Globus pallidus (tissue), 1 donor: ENCODE measurements at regions not wholly inside any gene's neighbourhood (a gene's known extent, or its start where the extent isn't known, plus 50 kb on each side); places are given as distances from the start of the nearest gene placed in this dataset.

Experiments used
- DNase-seq: peaks from one replicate; pipeline ENCODE4 v3.0.0-alpha.2; 2015; ENCODE audit warnings: low spot score

DNA sequence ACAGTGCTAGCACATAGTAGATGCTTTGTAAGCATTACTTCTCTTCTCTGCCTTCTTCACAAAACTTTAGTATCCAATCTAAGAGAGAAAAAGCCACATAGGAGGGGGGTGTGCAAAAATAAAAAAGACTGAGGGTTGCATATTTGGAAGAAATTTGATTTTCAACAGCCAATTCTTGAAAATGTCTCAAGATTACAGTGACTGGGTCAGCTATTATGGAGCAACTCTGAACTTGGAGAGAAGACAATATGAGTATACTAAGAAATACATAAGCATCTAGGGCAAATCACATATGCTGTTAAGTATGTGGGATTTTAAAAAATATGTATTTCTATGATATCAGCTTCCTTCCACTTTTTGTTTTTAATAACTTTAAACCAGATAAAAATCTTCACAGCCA is 196.6 kb upstream of the GOLIM4 start:
- no peak for DNase-seq

DNA sequence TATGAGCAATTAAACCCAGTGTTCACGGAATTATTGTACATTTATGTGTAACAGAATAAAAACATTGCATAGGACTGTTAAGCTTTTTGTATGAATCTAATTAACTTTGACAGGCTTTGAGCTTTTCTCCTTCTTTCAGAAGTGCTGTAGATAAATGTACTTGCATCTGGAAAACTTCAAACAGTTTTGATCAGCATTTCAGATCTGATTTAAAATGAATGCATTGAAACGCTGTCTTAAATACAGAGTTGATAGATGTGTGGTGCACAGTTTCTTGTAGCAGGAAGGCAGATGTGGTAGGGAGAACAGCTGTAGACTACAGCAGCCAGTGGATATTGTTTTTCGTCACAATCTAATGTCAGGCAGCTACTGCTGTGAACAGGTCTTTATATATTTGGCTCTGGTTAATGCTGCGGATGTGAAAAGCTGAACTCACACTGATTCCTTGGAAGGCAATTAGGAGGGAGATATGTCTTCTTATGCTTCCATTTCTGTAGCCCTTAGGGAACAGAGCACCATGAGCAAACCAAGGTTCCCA is 193.8 kb upstream of the GOLIM4 start:
- DNase-seq: no peak

DNA sequence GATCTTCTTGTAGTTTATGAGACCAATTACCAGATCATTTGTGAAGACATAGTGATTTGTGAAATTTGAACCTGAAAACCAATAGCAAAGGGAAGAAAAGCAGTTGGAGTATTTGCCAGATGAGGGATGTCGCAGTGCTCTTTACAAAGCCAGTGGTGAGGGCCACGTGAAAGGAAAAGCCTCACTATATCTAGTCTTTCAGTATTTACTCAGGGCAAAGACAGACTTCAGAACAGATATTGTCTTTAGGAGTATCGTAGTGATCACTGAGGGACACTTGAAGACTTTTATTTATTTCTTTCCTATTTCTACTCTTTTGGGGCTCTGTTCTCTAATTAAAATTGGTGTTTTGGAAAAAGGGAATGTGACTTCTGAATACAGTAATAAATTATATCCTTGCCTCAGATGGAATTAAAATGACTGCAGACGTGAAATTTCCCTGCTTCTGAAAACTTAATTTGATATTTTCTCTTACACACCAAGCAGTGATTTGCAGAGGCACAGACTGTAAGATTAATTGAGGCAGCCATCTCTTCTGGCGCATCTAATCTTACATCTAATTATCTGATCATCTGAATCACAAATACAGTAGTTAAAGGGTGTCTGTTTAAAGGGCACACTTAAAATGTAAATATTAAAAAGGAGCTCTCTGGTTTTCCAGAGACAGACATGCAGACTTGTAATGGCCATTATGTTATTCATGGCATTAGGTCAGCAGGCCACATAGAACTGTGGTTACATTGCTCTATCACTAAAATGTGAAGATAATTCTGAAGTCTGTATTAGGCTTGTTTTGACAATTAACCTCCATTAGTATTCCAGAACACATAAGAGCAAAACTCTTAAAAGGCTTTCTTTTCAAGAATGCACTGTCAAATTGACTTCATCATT is 193.0 kb upstream of the GOLIM4 start:
- DNase-seq: no peak

DNA sequence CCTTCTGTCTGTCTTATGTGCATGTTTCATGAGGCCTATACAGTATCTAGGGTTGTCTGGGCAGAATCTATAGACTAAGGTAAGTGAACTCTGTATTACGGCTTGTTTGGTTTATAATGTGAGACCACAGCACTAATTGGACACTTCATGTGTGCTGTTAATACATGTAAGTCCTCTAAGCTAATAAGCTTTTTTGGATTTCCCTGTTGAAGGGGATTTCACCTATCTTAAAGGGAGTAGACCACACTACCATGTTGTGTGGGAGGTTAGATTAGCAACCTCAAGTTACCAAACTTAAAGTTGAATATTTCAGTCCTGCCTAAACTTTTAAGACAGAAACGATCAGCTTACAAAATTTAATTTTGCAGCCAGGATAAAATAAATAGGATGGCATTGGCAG is 189.8 kb upstream of the GOLIM4 start:
- DNase-seq: no peak

DNA sequence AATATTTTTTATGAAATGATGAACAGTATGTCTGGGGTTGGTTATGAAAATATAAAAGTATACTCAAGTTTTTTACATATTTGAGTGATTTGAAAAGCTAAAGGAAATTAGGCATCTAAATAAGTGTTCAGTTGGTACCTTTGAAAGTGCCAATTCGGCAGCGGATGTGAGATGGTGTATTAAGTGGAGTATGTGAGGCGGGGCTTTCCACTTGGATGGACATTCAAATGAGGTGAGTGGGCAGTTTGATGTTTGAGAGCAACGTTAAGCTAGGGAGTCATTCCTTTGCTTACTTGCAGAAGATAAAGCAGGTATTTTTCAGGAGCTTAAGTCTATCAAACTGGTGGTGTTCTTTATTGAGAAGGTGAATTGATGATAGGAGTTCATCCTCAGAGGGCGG is 189.0 kb upstream of the GOLIM4 start:
- no peak for DNase-seq

DNA sequence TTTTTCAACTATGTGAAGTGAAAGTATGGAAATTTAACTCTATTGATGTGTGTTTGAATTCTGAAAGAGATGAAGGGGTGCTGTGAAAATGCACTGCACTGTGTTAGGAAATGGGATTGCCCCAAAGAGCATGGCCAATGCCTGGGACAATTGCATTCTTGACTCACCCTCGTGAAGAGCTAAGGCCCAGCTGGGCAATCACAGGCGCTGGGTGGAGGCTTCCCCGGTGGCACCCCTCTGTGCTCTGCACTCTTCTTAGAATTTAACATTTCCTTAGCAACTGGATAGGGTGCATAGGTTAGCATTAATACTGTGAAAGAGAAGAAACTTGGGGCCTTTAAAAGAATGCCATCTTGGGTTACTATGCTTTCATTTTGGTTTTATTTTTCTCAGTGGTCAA is 179.9 kb upstream of the GOLIM4 start:
- DNase-seq: no peak

DNA sequence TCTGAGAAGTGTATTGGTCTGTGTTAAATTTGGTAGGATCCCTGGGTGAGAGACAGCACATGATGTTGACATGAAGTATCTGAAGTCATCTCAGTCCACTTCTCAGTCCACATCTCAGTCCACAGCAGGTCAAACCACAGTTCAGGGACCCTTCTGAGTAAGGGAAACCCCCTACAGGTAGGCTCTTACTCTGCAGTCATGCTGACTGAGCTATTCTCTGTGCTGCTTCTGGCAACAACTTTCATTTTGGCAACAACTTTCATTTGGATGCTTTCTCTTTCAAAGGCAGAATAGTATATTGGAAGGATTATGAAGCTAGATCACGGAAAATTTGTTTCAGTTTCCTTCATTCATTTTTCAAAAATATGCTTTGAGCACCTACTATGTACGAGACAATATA is 178.2 kb upstream of the GOLIM4 start:
- DNase-seq: no peak

DNA sequence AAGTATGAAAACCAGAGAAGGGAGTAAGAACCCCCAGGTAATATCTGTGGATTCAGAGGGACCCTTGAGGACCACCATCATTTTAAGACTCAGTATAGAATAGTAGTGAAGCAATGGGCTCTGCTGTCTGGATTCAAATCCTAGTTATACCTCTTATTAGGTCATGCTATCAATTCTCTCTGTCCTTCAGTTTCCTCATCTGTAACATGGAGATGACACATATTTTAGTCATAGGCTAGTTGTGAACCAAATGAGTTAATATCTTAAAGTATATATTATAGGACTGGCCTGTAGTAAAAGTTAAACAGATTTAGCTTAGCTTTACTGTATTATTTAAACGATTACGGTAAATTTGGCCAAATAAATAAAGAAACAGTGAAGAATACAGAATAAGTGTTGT is 177.3 kb upstream of the GOLIM4 start:
- no peak for DNase-seq

DNA sequence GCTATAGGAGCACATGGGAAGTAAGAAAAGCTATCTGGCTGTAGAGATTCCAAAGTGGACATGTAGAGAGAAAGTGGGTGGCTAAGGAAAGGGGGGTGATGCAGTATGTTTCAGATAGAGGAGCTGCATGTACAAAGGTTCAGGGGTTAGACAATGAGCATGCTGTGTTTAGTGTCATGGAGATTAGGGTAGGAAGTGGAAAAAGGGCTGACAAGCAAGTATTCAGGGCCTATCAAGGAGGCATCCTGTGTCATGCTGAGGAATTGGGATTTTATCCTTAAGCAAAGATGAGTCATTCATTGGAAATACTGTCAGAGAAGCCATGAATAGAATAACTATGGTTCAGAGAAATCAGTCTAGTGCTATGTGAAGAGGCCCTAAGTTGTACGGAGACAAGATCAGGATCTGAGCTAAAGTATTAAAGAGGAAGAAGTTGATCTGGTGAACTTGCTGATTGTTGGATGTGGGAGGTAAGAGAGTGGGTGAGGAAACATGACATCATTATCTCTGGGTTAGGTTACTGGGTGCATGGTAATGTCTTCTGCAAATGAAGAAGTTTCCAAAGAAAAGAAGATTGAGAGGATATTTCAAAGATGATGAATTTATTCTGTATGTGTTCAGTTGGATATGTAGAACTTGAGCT is 176.7 kb upstream of the GOLIM4 start:
- DNase-seq: no peak

DNA sequence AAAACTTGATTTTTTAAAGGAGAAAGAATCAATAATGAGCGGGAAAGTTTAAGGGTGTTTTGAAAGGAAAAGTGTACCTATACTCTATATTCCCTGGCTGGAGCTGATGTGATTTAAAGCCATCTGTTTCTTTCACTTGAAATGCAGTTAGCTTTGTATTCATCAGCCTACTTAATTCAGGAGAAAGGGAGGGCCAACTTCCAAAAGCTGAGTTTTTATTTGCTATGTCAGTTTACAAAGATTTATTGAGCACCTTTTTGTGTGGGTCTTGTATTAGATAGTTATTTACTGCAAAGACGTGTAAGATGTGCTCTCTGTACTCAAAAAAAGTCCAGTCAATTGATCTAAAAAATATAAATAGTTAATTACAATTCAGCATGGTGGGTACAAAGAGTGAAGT is 176.2 kb upstream of the GOLIM4 start:
- DNase-seq: no peak

DNA sequence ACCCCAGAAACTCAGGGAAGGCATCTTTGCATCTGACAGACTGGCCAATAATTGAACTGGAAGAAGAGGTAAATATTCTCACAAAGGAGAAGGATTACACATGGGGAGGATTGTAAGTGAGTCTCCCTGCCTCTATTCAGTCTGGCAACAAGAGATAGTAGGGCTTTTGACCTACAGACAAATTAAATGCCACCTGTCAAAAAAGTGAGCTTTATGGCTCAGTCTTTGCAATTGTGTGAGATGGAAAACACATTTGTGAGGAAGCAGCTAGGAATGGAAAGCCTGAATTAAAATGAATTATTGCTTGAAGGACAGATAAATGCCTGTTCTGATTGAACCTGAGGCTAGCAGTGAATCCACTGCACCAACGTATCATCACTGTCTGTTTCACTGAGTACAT is 173.3 kb upstream of the GOLIM4 start:
- no peak for DNase-seq

DNA sequence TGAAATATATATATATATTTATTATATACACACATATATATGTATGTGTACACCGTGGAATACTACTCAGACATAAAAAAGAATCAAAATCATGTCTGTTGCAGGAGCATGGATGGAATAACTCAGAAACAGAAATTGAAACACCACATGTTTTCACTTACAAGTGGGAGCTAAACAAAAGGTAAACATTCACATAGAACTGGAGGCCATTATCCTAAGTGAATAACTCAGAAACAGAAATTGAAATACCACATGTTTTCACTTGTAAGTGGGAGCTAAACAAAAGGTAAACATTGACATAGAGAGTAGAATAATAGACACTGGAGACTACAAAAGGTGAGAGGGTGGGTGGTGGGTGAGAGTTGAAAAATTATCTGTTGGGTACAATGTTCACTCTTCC is 171.5 kb upstream of the GOLIM4 start:
- no peak for DNase-seq

DNA sequence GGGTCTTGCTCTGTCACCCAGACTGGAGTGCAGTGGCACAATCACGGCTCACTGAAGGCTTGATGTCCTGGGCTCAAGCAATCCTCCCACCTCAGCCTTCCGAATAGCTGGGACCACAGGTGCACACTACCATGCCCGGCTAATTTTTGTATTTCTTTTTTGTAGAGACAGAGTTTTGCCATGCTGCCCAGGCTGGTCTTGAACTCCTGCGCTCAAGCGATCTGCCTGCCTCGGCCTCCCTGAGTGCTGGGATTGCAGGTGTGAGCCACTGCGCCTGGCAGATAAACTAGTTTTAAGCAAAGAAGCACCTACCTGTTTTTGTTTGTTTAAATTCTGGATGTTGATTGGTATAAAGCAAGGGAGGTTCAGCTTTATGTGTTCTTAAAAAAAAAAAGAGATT is 170.6 kb upstream of the GOLIM4 start:
- no peak for DNase-seq

DNA sequence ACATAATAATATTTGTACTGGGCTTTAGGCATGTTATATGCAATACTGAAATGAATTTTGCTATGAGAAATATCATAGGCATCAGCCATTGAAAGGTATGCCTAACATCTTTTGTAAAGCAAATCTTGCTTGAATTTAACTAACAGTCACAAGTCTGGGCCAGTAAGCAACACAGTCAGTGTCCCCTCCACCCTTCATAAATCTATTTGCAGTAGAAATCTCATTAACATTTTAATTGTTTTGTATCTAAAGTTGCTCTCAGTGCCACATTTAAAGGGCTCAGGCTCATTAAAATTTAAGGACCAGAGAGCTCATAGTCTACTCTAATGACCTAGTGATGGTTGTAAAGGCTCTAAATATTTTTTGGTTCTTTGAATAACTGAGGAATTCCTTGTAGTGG is 167.2 kb upstream of the GOLIM4 start:
- no peak for DNase-seq

DNA sequence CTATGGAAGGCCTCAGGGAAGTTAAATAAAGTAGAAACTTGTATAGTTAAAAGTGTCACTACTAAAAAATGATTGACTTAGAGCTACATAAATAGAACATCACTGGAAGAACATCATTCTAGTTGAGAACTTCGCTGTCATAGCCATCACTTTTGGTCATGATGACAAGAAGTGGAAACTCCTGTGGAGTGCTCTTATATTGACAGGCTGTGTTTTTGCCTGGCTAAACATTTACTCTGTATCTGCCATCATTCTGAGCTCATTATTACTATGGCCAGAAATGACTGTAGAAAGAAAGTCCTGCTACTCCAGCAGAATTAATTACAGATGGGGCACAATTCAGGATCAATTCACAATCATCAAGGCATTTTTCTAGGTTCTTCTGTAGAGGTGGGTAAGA is 165.1 kb upstream of the GOLIM4 start:
- no peak for DNase-seq

DNA sequence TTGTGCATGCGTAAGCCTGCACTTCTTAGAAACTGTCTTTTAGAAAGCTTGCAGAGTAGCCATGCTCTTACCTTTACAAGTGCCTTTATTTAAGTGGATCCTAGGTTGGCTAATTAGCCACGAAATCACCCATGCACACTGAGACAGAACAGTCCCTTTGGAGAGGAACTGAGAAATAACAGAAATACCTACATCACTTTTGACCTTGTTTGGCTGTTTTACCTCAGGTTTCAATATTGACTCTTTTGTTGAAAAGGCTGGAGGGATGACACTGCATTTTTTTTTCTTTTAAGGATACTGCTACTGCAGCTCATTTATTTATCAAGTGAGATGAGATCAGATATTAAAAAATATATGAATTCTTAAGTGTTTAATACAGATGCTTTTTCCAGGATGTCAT is 155.6 kb upstream of the GOLIM4 start:
- DNase-seq: no peak

DNA sequence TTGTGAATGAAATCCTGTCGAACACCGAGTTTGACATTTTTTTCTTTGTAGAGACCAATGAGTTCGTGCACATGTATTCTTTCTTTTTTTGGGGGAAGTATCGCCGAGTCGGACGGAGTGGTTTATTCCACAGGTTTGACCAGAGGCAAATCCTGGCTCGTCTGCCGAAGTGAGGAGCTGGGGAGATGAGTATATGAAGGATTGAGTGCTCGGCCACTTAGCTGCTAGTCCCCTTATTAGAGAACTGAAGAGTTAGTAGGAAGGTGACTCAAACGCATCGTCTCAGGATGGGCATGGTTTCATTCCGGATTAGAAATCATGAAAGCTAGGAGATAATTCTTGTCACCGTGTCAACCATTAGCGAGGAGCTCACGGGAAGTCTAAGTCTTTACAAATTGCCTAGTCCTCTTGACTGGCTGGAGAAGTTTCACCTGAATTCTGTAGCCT is 154.7 kb upstream of the GOLIM4 start:
- no peak for DNase-seq

DNA sequence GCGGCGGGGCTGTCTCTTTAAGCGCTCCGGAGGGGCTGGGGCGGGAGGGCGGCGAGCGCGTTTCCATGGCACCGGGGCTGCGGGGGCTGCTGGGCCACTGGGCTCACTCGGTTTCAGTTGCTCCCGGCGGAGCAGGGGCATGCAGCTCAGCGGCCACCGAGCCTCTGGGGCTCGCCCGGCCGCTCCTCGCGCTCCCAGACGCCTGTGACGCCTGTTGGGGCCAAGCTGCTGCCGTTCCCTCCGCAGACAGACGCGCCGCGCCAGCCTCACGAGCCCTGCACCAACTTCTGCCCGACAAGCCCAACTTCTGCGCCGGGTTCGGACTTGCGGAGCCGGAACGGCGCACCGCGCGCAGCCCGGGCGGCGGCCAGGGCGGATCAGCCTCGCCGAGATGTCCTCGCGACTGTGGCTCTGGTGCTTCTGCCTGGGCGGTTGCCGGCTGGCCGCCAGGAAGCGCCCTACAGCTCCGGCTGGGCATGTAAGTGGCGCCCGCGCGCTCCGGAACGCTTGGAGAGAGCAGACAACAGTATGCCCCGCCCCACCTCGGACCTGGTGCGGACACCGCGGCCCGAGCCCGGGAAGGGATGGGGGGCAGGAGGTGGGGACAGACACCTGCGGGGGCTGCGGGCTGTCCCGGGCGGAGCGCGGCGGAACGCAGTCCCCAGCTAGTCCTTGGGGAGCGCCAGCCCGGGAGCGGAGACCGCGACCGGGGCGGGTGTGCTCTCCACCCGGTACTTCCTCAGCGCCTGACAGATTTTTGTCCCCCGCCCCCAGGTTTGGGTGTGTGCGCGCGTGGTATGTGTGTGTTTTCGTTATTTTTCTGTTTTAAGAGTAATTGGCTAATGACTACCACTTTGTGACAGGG is 154.1 kb upstream of the GOLIM4 start:
- peak; percentile 42 for DNase-seq

DNA sequence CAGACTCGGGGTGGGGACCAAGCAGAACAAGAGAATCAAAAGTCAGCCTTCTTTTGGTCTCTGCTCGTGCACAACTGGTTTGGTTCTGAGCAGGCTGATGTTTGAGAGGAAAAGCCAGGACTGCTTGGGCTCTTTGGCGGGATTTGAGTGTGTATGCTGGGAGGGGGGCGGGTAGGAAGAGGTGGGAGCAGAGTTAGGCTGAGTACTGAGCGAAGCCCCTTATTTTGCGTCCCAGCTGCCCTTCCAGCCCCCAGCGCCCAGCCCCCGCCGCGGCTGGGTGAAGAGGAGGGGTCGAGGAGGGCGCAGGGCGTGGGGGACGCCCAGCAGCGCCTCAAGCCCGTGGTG is 153.5 kb upstream of the GOLIM4 start:
- DNase-seq: no peak

DNA sequence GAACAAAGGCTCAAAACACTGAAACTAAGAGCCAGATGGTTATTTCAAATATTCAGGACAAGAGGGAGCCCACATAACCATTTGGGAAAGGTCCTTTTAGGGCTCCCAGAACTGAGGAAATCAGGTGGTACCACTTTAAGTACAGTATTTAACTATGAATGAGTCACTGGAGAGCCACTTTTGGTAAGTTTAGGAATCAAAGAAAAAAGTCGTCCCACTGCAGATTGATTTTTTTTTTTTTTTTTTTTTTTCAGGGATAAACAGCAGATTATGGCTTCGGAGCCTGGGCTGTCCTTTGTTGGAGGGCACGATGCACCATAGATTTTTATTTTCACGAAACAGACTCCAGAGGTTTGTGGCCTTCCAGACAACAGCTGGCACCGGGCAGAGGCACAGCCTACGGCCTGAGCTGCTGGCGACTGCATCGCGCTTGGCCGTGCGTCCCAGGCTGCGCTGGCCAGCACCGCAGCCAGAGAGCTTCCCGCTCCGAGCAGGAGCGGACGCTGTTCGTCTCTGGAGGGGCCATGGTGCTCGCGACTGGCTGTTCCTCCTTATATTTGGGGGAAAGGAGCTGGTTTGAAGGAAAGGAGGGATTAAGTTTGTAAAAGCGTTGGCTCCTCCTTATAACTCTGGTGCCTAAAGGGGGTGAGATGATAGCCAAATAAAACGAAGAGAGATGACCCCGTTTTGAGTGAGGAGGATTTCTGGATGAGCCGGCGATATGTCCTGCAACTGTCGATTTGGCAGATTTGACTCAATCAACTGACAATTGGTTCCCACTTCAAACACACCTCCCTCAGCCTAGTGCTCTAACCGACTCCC is 152.9 kb upstream of the GOLIM4 start:
- DNase-seq: peak; percentile 14

DNA sequence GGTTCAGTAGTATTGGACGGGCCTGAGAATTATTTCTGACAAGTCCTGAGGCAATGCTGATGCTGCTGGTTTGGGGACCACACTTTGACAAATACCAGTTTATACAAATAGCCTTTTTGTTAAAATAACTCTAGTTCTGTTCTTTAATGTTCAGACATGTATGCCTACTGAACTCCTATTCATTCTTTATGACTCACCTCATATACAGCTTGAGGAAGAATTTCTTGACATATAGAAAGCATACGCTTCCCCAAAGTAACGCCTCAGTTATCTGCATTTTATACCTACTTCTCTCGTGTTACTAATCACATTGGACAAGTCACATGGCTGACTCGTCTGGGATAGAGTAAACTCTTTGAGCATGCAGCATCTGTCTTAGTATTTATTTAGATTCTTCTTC is 145.4 kb upstream of the GOLIM4 start:
- no peak for DNase-seq

DNA sequence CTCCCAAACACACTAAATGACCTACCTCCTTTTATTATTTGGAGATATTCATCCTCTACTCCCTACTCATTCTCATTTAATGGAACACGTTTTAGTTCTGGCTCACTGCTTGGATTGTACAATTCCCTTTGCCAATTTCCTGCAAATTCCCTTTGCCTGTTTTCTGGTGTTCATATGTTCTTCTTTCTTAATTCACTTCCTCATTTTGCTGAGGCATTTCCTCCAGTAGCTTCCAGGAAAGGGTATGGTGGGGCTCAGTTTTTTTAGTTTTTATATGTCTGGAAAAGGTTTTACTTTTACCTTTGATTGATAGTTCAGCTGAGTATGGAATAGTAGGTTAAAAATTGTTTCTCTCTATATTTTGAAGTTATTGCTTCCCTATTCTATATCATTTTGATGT is 143.6 kb upstream of the GOLIM4 start:
- no peak for DNase-seq
